ENCODE measurements at regions not wholly inside any gene's neighbourhood (a gene's known extent, or its start where the extent isn't known, plus 50 kb on each side); places are given as distances from the start of the nearest gene placed in this dataset.

GRCh38 chr1:95766036-95766435 is 532.0 kb downstream of the RWDD3 start:
- POLR2A ChIA-PET: no interaction called here
- TF ChIP-seq ZNF747 (tag by site-specific recombination; IDR thresholded peaks at IDR 0.05): no peak
- TF ChIP-seq ZNF146 (tag by site-specific recombination; IDR thresholded peaks at IDR 0.05): no peak
- TF ChIP-seq ZNF664 (tag by site-specific recombination; IDR thresholded peaks at IDR 0.05): no peak
- no peak for TF ChIP-seq ELK4 (IDR thresholded peaks at IDR 0.05; ENCODE audit: borderline replicate concordance, low read depth, low read length)
- TF ChIP-seq ZNF560 (tag by site-specific recombination; IDR thresholded peaks at IDR 0.05; ENCODE audit: borderline replicate concordance): no peak
- TF ChIP-seq ZNF433 (tag by site-specific recombination; IDR thresholded peaks at IDR 0.05; ENCODE audit: low read depth): no peak
- TF ChIP-seq ZNF324 (tag by site-specific recombination; IDR thresholded peaks at IDR 0.05): no peak
- no peak overlapping the region for H3K4me3 ChIP-seq (ENCODE audit: low read depth, low read length)
- no peaks in the 10 kb centered on the region for H3K36me3 ChIP-seq (ENCODE audit: control insufficient read depth in 2 of 2, insufficient read depth in 1 of 2, low read length in 2 of 2)
- no peaks in the 10 kb centered on the region for H3K9me3 ChIP-seq (ENCODE audit: control insufficient read depth, insufficient read depth, low read depth, low read length)
- no peaks in the 10 kb centered on the region for H3K4me1 ChIP-seq (ENCODE audit: control insufficient read depth, insufficient read depth, low read length)
- H3K27ac ChIP-seq (ENCODE audit: extremely low read depth, low read depth, low read length): no peak overlapping the region
- CTCF ChIA-PET: no interaction called here

GRCh38 chr1:95770581-95770980 is 536.6 kb downstream of the RWDD3 start:
- ChIA-PET POLR2A (no interaction called here), CTCF (interaction anchor here (0.6 to 0.8 kb wide), 2 partner anchors 75 to 314 kb away, joined by 3 read pairs; no protein-coding TSS in a partner anchor)
- no peaks in the 10 kb centered on the region for H3K9me3 ChIP-seq (ENCODE audit: control insufficient read depth, insufficient read depth, low read depth, low read length)
- no peak overlapping the region for H3K4me3 ChIP-seq (ENCODE audit: low read depth, low read length)
- no peaks in the 10 kb centered on the region for H3K4me1 ChIP-seq (ENCODE audit: control insufficient read depth, insufficient read depth, low read length)
- no peak overlapping the region for H3K27ac ChIP-seq (ENCODE audit: extremely low read depth, low read depth, low read length)
- no peak for TF ChIP-seq ZNF776 (tag by site-specific recombination; IDR thresholded peaks at IDR 0.05; ENCODE audit: borderline replicate concordance)
- no peak for TF ChIP-seq SETDB1 (IDR thresholded peaks at IDR 0.05; ENCODE audit: insufficient read length, low read length)
- no peak for TF ChIP-seq FEZF1 (tag by site-specific recombination; IDR thresholded peaks at IDR 0.05)
- TF ChIP-seq ZNF624 (tag by site-specific recombination; IDR thresholded peaks at IDR 0.05): no peak
- TF ChIP-seq ZNF621 (tag by site-specific recombination; IDR thresholded peaks at IDR 0.05): no peak
- TF ChIP-seq TSHZ1 (tag by site-specific recombination; IDR thresholded peaks at IDR 0.05; ENCODE audit: borderline replicate concordance): no peak
- TF ChIP-seq ZNF341 (tag by site-specific recombination; IDR thresholded peaks at IDR 0.05; ENCODE audit: low read depth): no peak
- no peaks in the 10 kb centered on the region for H3K36me3 ChIP-seq (ENCODE audit: control insufficient read depth in 2 of 2, insufficient read depth in 1 of 2, low read length in 2 of 2)

- ChIA-PET POLR2A (no interaction called here), CTCF (no interaction called here)
- H3K4me3 ChIP-seq (ENCODE audit: low read depth, low read length): no peak overlapping the region
- no peaks in the 10 kb centered on the region for H3K36me3 ChIP-seq (ENCODE audit: control insufficient read depth in 2 of 2, insufficient read depth in 1 of 2, low read length in 2 of 2)
- H3K9me3 ChIP-seq (ENCODE audit: control insufficient read depth, insufficient read depth, low read depth, low read length): no peaks in the 10 kb centered on the region
- H3K27ac ChIP-seq (ENCODE audit: extremely low read depth, low read depth, low read length): no peak overlapping the region
- H3K4me1 ChIP-seq (ENCODE audit: control insufficient read depth, insufficient read depth, low read length): no peaks in the 10 kb centered on the region
- TF ChIP-seq ZNF707 (tag by site-specific recombination; IDR thresholded peaks at IDR 0.05) (no peak), ZNF513 (tag by site-specific recombination; IDR thresholded peaks at IDR 0.05) (no peak), MZF1 (tag by site-specific recombination; IDR thresholded peaks at IDR 0.05; ENCODE audit: borderline replicate concordance) (no peak), ZNF391 (tag by site-specific recombination; IDR thresholded peaks at IDR 0.05; ENCODE audit: borderline replicate concordance, low read depth) (no peak), GLIS2 (tag by site-specific recombination; IDR thresholded peaks at IDR 0.05) (no peak), ZNF114 (tag by site-specific recombination; IDR thresholded peaks at IDR 0.05) (no peak), GFI1B (tag by site-specific recombination; IDR thresholded peaks at IDR 0.05) (no peak), ZNF560 (tag by site-specific recombination; IDR thresholded peaks at IDR 0.05; ENCODE audit: borderline replicate concordance) (no peak)
Measured at GRCh38 chr1:95778217-95778616, 544.2 kb downstream of the RWDD3 start.

Measured in HEK293 (cell line).